GM23338 (cell line): ENCODE measurements at regions not wholly inside any gene's neighbourhood (a gene's known extent, or its start where the extent isn't known, plus 50 kb on each side); places are given as distances from the start of the nearest gene placed in this dataset.

ENCODE experiments used
- ATAC-seq: fragments of 200-7000 bp; cut with Tn5 transposase; 3 replicates; pipeline ENCODE4 v1.9.1; 2020
- DNase-seq: peaks from one replicate; pipeline ENCODE4 v3.0.0-alpha.2; 2015; ENCODE audit warnings: low spot score
- H2AFZ ChIP-seq: fragments of 200-600 bp; sonication (generic); 2 replicates; pipeline ENCODE4 v1.8.0; 2016; ENCODE audit warnings: antibody characterized with exemption, mild to moderate bottlenecking, moderate library complexity
- H3F3A ChIP-seq: fragments of 200-600 bp; sonication (generic); replicated peaks from 2 replicates; pipeline ENCODE4 v1.8.0; 2017; ENCODE audit warnings: antibody characterized with exemption, mixed run types, low read depth
- H3K27ac ChIP-seq: fragments of 200-600 bp; sonication (generic); 2 replicates; pipeline ENCODE4 v1.6.1; 2016; ENCODE audit warnings: low read depth
- H3K27me3 ChIP-seq: fragments of 200-600 bp; sonication (generic); 2 replicates; pipeline ENCODE4 v1.8.0; 2016; ENCODE audit warnings: mild to moderate bottlenecking, mixed run types, moderate library complexity; ENCODE audit not compliant: insufficient read depth
- H3K36me3 ChIP-seq: fragments of 200-600 bp; sonication (generic); 2 replicates; pipeline ENCODE4 v1.8.0; 2016; ENCODE audit warnings: mild to moderate bottlenecking; ENCODE audit not compliant: insufficient read depth
- H3K4me1 ChIP-seq: fragments of 200-600 bp; sonication (generic); 2 replicates; pipeline ENCODE4 v1.8.0; 2016; ENCODE audit warnings: mild to moderate bottlenecking, moderate library complexity; ENCODE audit not compliant: insufficient read depth
- H3K4me2 ChIP-seq: fragments of 200-600 bp; sonication (generic); 2 replicates; pipeline ENCODE4 v1.7.1; 2017; ENCODE audit warnings: mixed run types
- H3K4me3 ChIP-seq: fragments of 200-600 bp; sonication (generic); 2 replicates; pipeline ENCODE4 v1.6.1; 2016; ENCODE audit warnings: mixed run types
- H3K79me2 ChIP-seq: fragments of 200-600 bp; sonication (generic); replicated peaks from 2 replicates; pipeline ENCODE4 v1.8.0; 2017; ENCODE audit warnings: mild to moderate bottlenecking; ENCODE audit not compliant: insufficient read depth
- H3K9me2 ChIP-seq: fragments of 200-600 bp; sonication (generic); 2 replicates; pipeline ENCODE4 v1.8.0; 2017; ENCODE audit not compliant: insufficient read depth
- H4K20me1 ChIP-seq: fragments of 200-600 bp; sonication (generic); replicated peaks from 2 replicates; pipeline ENCODE4 v1.8.0; 2017; ENCODE audit warnings: mild to moderate bottlenecking; ENCODE audit not compliant: insufficient read depth
- H3K27ac Mint-ChIP-seq: 2 replicates; pipeline ENCODE4 v1.8.0; 2020; ENCODE audit warnings: inconsistent platforms, mild to moderate bottlenecking, moderate library complexity, mixed read lengths
- H3K27me3 Mint-ChIP-seq: 3 replicates; pipeline ENCODE4 v1.8.0; 2022; ENCODE audit warnings: low read depth, mild to moderate bottlenecking, moderate library complexity, mixed read lengths, inconsistent platforms; ENCODE audit not compliant: insufficient read depth, poor library complexity
- H3K36me3 Mint-ChIP-seq: 3 replicates; pipeline ENCODE4 v1.8.0; 2021; ENCODE audit warnings: low read depth, mild to moderate bottlenecking, inconsistent platforms, moderate library complexity, mixed read lengths
- H3K4me1 Mint-ChIP-seq: 3 replicates; pipeline ENCODE4 v1.8.0; 2020; ENCODE audit warnings: mild to moderate bottlenecking, inconsistent platforms, mixed read lengths
- H3K4me3 Mint-ChIP-seq: 3 replicates; pipeline ENCODE4 v1.8.0; 2021; ENCODE audit warnings: moderate library complexity, mild to moderate bottlenecking, inconsistent platforms, mixed read lengths
- H3K9me3 Mint-ChIP-seq: 3 replicates; pipeline ENCODE4 v1.8.0; 2020; ENCODE audit warnings: moderate library complexity, mild to moderate bottlenecking, inconsistent platforms, mixed read lengths
- CREB1 ChIP-seq: fragments of 250-450 bp; sonication (Bioruptor Pico); IDR thresholded peaks from 2 replicates; pipeline ENCODE4 v1.5.0; 2020; ENCODE audit warnings: low read depth, mild to moderate bottlenecking, moderate library complexity
- CTCF ChIP-seq, 2 experiments: fragments of 200-600 bp in 1 of 2; sonication (generic) in 1 of 2; conservative IDR thresholded peaks; 2 replicates each; pipeline versions ENCODE4 v1.5.1 to v1.6.1; 2016 to 2017; ENCODE audit warnings: antibody characterized with exemption in 2 of 2, low read depth in 2 of 2, mild to moderate bottlenecking in 2 of 2, moderate library complexity in 1 of 2
- EZH2phosphoT487 ChIP-seq: fragments of 200-600 bp; sonication (generic); IDR thresholded peaks from one replicate; pipeline ENCODE4 v1.8.1; 2018; ENCODE audit warnings: antibody characterized with exemption; ENCODE audit not compliant: unreplicated experiment
- JUNB ChIP-seq: IDR thresholded peaks from one replicate; pipeline ENCODE4 v1.6.1; 2016; ENCODE audit warnings: antibody characterized with exemption; ENCODE audit not compliant: unreplicated experiment
- NANOG ChIP-seq: IDR thresholded peaks from 2 replicates; pipeline ENCODE4 v1.6.1; 2016; ENCODE audit warnings: antibody characterized with exemption, borderline replicate concordance
- POLR2AphosphoS5 ChIP-seq: IDR thresholded peaks from 2 replicates; pipeline ENCODE4 v1.6.1; 2016; ENCODE audit warnings: antibody characterized with exemption, low read depth
- REST ChIP-seq: IDR thresholded peaks from one replicate; pipeline ENCODE4 v1.6.1; 2018; ENCODE audit warnings: antibody characterized with exemption; ENCODE audit not compliant: unreplicated experiment
- STAT1 ChIP-seq: IDR thresholded peaks from one replicate; pipeline ENCODE4 v1.6.1; 2016; ENCODE audit warnings: antibody characterized with exemption; ENCODE audit not compliant: unreplicated experiment
- ZNF114 ChIP-seq: fragments of 250-450 bp; sonication (Bioruptor Pico); IDR thresholded peaks from 2 replicates; pipeline ENCODE4 v1.5.0; 2020; ENCODE audit warnings: mild to moderate bottlenecking, moderate library complexity
- ZNF331 ChIP-seq: fragments of 250-450 bp; sonication (Bioruptor Pico); IDR thresholded peaks from 2 replicates; pipeline ENCODE4 v1.5.0; 2020; ENCODE audit warnings: low read depth, mild to moderate bottlenecking, moderate library complexity
- ZNF462 ChIP-seq: fragments of 250-450 bp; sonication (Bioruptor Pico); IDR thresholded peaks from 2 replicates; pipeline ENCODE4 v1.5.0; 2020; ENCODE audit warnings: mild to moderate bottlenecking, moderate library complexity

GRCh38 chr5:167800427-167800826, 491.0 kb upstream of the WWC1 start:
- no peaks in the 10 kb centered on the region for H4K20me1 ChIP-seq
- ATAC-seq = no peak
- H3F3A ChIP-seq = no peaks in the 10 kb centered on the region
- Mint-ChIP-seq H3K27ac (no peak overlapping the region), H3K4me1 (peaks cover 16% of the 10 kb centered on the region), H3K36me3 (no peaks in the 10 kb centered on the region), H3K27me3 (peaks cover 4% of the 10 kb centered on the region), H3K4me3 (no peak overlapping the region), H3K9me3 (no peaks in the 10 kb centered on the region)
- TF ChIP-seq EZH2phosphoT487 (no peak), POLR2AphosphoS5 (no peak), JUNB (no peak), ZNF114 (CRISPR knock-in tag) (no peak), REST (no peak), ZNF331 (CRISPR knock-in tag) (no peak), STAT1 (no peak)
- no peak for DNase-seq
- H3K9me2 ChIP-seq = peaks cover 21% of the 10 kb centered on the region
- H3K4me2 ChIP-seq = no peak overlapping the region
- no peaks in the 10 kb centered on the region for H3K4me1 ChIP-seq
- H3K79me2 ChIP-seq = no peaks in the 10 kb centered on the region
- H3K4me3 ChIP-seq = no peak overlapping the region
- H3K27me3 ChIP-seq = no peaks in the 10 kb centered on the region
- no peaks in the 10 kb centered on the region for H3K36me3 ChIP-seq
- no peak overlapping the region for H2AFZ ChIP-seq
- H3K27ac ChIP-seq = no peak overlapping the region

- H3K4me3 ChIP-seq = no peak overlapping the region
- peaks cover 15% of the 10 kb centered on the region; the same call in 1 of the 2 replicates for H3K9me2 ChIP-seq
- H3F3A ChIP-seq = no peaks in the 10 kb centered on the region
- H3K79me2 ChIP-seq = no peaks in the 10 kb centered on the region
- H4K20me1 ChIP-seq = no peaks in the 10 kb centered on the region
- no peak overlapping the region for H3K4me2 ChIP-seq
- Mint-ChIP-seq H3K36me3 (no peaks in the 10 kb centered on the region), H3K4me1 (peaks cover 16% of the 10 kb centered on the region), H3K27me3 (peaks cover 4% of the 10 kb centered on the region), H3K9me3 (no peaks in the 10 kb centered on the region), H3K4me3 (no peak overlapping the region), H3K27ac (no peak overlapping the region)
- no peaks in the 10 kb centered on the region for H3K4me1 ChIP-seq
- no peak overlapping the region for H2AFZ ChIP-seq
- no peak for DNase-seq
- ATAC-seq = no peak
- H3K27me3 ChIP-seq = no peaks in the 10 kb centered on the region
- H3K36me3 ChIP-seq = no peaks in the 10 kb centered on the region
- H3K27ac ChIP-seq = no peak overlapping the region
- TF ChIP-seq POLR2AphosphoS5 (no peak), ZNF331 (CRISPR knock-in tag) (no peak), EZH2phosphoT487 (no peak), STAT1 (no peak), CREB1 (CRISPR knock-in tag) (no peak), CTCF (conservative IDR thresholded peaks at IDR 0.05; ENCODE audit: low read depth in 2 of 2) (no peak), ZNF462 (CRISPR knock-in tag) (no peak), NANOG (no peak)
These were observed 489.4 kb upstream of the WWC1 start for GRCh38 chr5:167801999-167802398.
